ACC112 (cell line): ENCODE measurements at regions not wholly inside any gene's neighbourhood (a gene's known extent, or its start where the extent isn't known, plus 50 kb on each side); places are given as distances from the start of the nearest gene placed in this dataset.

Source experiments
- H2AFZ ChIP-seq: fragments of 200-600 bp; sonication (generic); one replicate; pipeline ENCODE4 v1.6.0; 2017; ENCODE audit warnings: antibody characterized with exemption, low read length; ENCODE audit not compliant: unreplicated experiment
- H3K27ac ChIP-seq: fragments of 200-600 bp; sonication (generic); 2 replicates; pipeline ENCODE4 v1.5.1; 2014; ENCODE audit warnings: low read depth, mild to moderate bottlenecking, antibody characterized with exemption, low read length, moderate library complexity
- H3K27me3 ChIP-seq: fragments of 200-600 bp; sonication (generic); 2 replicates; pipeline ENCODE4 v1.6.1; 2014; ENCODE audit warnings: mild to moderate bottlenecking, antibody characterized with exemption, low read length, moderate library complexity, mixed read lengths; ENCODE audit not compliant: insufficient read depth
- H3K36me3 ChIP-seq: fragments of 200-600 bp; sonication (generic); 2 replicates; pipeline ENCODE4 v1.6.1; 2016; ENCODE audit warnings: mild to moderate bottlenecking, antibody characterized with exemption, low read length, moderate library complexity, mixed read lengths; ENCODE audit not compliant: insufficient read depth
- H3K4me1 ChIP-seq: fragments of 200-600 bp; sonication (generic); one replicate; pipeline ENCODE4 v1.6.1; 2016; ENCODE audit warnings: low read length, mixed read lengths; ENCODE audit not compliant: insufficient read depth, unreplicated experiment, control insufficient read depth
- H3K4me3 ChIP-seq: fragments of 200-600 bp; sonication (generic); 2 replicates; pipeline ENCODE4 v1.5.1; 2014; ENCODE audit warnings: mild to moderate bottlenecking, low read depth, low read length
- H3K79me2 ChIP-seq: fragments of 200-600 bp; sonication (generic); one replicate; pipeline ENCODE4 v1.6.0; 2016; ENCODE audit warnings: low read length; ENCODE audit not compliant: control insufficient read depth, unreplicated experiment, insufficient read depth

DNA sequence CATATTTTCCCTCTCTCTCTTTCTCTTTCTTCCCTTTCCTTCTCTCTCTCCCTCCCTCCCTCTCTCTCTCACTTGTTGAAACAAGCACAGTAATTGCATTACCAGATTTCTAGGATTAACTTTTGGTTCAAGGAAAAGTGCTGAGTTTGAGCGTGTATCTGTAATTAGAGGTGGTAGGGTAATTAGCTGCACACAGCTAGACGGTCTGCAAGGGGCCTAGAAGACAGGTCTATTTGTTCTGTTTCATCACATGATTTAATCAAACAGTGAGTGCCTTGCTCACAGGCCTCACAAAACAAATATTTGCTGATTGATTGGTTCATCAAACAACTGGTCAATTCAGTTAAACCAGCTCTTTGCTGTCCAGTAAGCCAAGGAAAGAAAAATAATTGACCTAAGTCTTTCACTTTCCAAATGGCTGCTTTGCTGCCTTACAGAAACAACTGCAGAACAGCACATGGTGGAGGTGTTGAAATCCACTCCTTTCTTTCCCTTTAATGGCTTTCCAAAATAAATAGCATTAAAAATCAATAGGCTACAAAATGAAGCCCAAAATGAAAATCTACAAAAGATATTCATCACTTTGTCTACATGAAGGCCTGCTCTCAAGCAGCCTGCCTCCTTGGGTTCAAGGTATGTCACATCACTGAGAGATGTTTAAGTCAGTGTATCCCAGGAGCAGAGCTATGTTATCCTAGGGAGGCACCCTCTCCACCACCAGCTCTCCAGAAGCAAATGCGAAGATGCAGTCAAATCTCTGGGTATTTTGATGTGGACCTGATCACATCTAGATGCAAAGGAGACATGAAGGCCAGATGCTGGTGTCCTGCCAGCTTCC lies 264.4 kb upstream of the SIX2 start:
- no peak overlapping the region for H2AFZ ChIP-seq
- peaks cover 44% of the 10 kb centered on the region for H3K4me1 ChIP-seq
- no peak overlapping the region for H3K4me3 ChIP-seq
- H3K79me2 ChIP-seq: no peaks in the 10 kb centered on the region
- H3K36me3 ChIP-seq: no peaks in the 10 kb centered on the region
- no peaks in the 10 kb centered on the region for H3K27me3 ChIP-seq
- no peak overlapping the region for H3K27ac ChIP-seq

DNA sequence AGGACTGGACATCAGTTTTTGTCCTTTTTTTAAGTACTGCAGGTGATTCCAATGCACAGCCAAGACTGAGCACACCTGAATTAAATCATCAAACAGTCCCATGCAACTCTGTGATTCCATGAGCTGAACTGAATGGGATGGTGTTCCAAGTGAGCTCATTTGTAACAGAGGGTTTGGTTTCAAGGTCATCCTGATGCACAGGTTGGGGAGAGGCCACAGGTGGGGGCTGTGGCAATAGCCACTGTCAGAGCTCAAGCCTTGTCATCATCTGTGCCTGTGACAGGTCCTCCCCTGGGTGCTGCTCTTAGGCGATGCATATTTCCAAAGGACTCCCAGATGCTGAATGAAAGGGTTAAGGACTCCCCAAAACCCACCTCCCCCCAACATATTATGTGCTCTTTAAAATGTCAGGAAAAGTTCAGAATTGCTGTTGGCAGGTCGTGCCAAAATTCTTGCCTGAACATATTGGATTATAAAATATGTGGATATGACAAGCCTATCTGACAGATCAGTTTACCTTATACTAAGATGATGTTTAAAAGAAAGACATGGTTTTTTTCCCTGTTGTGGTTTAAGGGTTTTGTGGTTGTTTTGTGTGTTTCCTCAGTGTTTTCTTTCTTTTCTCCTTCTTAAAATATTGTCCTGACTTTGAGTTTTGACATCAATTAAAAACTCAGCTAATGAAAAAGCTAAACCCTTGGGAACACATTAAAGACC lies 263.5 kb upstream of the SIX2 start:
- Histone ChIP-seq H3K27me3 (no peaks in the 10 kb centered on the region), H3K36me3 (no peaks in the 10 kb centered on the region), H3K4me3 (no peak overlapping the region), H3K27ac (no peak overlapping the region), H3K79me2 (no peaks in the 10 kb centered on the region), H2AFZ (no peak overlapping the region), H3K4me1 (peaks cover 35% of the 10 kb centered on the region)

DNA sequence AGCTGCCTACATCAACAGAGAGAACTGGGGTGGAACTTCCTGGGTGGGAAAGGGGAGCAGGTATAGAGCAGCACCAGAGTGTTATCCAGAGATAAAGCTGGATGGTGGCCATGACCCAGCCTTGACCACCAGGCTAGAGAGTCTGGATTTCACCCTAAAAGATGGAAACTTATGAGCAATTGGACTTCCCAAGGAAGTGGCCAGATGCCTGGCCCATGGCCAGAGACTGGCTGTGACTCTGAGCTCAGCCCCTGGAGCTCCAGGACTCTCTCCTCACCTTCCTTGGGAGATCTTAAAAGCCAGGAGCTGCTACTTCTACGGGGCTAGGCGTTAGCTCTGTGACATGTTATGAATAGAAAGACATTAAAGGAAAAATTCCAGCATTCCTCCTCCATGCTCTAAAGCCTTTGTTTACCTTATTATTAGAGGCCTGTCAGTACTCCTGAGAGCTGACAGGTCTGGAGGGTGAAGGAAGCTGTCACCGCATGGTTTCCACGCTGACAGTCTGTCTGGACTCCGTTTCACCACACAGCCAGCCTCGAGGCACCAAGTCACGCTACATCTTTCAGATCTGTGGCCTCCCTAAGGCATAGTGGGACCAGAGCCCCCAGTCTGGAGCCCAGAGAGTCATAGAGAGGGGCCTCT lies 260.0 kb upstream of the SIX2 start:
- H3K27ac ChIP-seq: no peak overlapping the region
- H3K4me3 ChIP-seq: no peak overlapping the region
- H2AFZ ChIP-seq: no peak overlapping the region
- H3K36me3 ChIP-seq: no peaks in the 10 kb centered on the region
- no peaks in the 10 kb centered on the region for H3K27me3 ChIP-seq
- peaks cover 16% of the 10 kb centered on the region for H3K4me1 ChIP-seq
- H3K79me2 ChIP-seq: no peaks in the 10 kb centered on the region

DNA sequence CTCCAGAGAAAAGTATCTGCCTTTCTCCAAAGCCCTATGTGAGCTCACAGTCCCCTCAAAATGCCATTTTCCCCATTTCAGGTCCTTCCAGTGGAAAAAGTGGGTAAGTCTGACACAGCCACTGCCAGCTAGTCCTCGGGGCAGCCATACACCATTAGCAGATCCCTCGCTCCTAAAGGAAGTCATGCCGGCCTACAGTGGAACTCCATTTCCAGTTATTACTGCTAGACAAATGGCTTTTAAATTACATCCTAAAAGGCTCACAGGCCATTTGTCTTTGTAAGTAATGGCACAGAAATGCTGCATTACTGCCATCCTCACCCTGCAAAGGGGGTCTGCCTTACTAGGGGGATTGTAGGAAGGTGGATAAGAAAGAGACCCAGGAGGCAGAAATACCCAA lies 259.4 kb upstream of the SIX2 start:
- no peak overlapping the region for H2AFZ ChIP-seq
- H3K4me3 ChIP-seq: no peak overlapping the region
- peaks cover 17% of the 10 kb centered on the region for H3K4me1 ChIP-seq
- H3K36me3 ChIP-seq: no peaks in the 10 kb centered on the region
- no peaks in the 10 kb centered on the region for H3K79me2 ChIP-seq
- H3K27ac ChIP-seq: no peak overlapping the region
- no peaks in the 10 kb centered on the region for H3K27me3 ChIP-seq

DNA sequence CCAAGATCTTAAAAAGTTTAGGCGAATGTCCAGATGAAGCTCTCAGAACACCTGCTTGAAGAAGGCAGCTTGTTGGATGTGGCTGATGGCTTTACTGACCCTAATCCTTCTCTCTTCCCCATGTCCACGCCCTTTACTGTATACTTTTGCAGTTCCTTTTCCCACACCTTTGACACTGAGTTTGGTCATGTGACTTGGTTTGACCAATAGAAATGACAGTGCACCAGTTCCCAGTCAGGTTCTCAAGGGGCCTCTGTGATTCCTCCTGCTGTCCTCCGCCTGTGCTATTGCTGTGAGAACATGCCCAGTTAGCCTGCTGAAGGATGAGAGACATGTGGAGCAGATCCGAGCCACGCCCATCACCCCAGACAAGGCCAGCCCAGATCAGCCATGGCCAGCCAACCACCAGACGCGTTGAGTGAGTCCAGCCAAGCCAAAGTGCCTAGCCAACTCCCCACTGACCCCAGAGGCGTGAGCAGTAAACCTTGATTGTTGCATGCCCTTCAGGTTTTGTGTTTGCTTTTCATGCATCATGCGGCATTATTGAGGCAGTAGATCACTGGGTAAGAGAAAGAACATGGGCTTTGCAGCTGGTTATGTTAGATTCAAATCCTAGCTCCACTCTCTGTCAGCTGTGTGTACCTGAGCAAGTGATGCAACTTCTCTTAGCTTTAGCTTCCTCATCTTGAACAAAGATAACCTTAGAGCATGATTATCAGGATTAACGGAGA lies 258.0 kb upstream of the SIX2 start:
- no peaks in the 10 kb centered on the region for H3K27me3 ChIP-seq
- no peaks in the 10 kb centered on the region for H3K36me3 ChIP-seq
- no peaks in the 10 kb centered on the region for H3K79me2 ChIP-seq
- no peak overlapping the region for H2AFZ ChIP-seq
- no peak overlapping the region for H3K27ac ChIP-seq
- peaks cover 17% of the 10 kb centered on the region for H3K4me1 ChIP-seq
- H3K4me3 ChIP-seq: no peak overlapping the region

DNA sequence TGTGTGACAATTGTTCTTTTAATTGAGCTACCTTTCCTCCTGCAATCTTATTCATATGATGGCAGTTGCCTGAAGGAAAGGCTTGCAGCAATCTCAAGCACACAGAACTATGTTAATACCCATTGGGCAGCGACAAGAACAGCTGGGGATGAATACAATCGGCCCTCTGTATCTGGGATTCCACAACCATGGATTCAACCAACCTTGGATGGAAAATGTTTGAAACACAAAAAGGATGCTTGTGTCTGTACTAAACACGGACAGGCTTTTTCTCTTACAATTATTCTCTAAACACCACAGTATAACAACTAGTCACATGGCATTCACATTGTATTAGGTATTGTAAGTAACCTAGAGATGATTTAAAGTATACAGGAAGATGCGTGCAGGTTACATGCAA lies 256.1 kb upstream of the SIX2 start:
- Histone ChIP-seq H3K4me1 (peaks cover 17% of the 10 kb centered on the region), H3K79me2 (no peaks in the 10 kb centered on the region), H3K27ac (peak overlapping the region; percentile 43; the same call in 1 of the 2 replicates), H2AFZ (no peak overlapping the region), H3K36me3 (no peaks in the 10 kb centered on the region), H3K27me3 (no peaks in the 10 kb centered on the region), H3K4me3 (no peak overlapping the region)

DNA sequence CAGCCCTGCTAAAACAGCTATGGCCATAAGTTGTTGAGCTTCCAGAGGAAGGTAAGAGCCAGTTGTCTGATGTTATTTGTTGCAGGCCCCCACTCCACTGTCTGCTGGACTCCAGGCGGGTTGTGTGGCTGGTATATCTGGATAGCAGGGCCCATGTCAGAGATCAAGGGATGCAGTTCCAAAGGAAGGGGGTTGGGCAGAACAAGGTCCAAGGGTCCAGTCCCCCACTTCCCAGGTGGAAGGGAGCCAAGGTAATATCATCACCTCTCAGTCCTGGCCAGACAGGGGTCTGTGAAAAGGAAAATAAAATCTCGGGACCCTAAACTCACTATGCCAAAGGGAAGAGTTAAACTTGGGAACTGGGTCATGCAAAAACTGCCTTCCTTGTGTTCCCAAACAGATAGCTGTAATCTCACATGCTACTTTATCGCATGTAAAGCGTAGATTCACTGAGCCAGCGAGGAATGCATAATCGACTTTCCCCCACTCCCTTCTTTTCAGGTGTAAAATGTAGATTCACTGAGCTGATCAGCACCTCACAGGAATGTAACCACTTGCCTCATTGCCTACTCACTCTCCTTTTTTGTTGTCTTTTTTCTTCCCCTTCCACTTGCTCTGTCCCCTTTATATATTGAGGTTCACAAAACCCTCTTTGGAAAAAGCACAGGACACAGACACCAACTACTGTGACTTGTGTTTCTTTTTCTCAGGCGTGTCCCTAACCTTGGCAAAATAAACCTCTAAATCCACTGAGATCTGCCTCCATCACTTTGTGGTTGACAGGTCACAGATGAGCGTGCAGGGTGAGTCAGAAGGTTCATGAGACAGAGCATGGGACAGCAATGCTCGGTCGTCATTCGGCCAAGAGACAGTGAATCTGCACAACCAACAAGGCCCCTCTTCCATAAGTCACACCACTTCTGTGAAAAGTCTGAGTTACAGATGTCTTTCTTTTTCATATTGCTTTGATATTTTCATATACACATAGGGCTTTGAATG lies 255.3 kb upstream of the SIX2 start:
- H3K27me3 ChIP-seq: no peaks in the 10 kb centered on the region
- H3K36me3 ChIP-seq: no peaks in the 10 kb centered on the region
- peaks cover 17% of the 10 kb centered on the region for H3K4me1 ChIP-seq
- H3K27ac ChIP-seq: peak overlapping the region; percentile 54; the same call in 1 of the 2 replicates
- no peak overlapping the region; the same call in 1 of the 2 replicates for H3K4me3 ChIP-seq
- no peaks in the 10 kb centered on the region for H3K79me2 ChIP-seq
- H2AFZ ChIP-seq: no peak overlapping the region

DNA sequence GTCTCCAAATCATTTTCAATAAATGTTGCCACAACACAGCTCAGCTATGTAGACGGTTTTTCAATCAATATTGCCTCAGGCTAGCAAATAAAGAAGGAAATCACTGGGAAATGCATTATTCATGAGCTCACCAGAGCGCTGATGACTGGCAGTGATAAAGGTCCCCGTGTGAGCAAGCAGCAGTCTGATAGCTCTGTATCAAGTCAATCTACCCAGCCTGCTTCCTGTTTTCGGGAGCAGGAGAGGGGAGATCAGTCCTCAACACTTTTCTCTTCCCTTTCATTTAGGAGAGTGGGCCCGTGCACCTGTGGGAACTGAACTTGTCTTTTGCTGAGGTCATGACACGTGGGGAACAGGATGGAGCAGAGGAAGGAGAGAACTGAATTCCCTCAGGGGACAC lies 253.9 kb upstream of the SIX2 start:
- Histone ChIP-seq H2AFZ (no peak overlapping the region), H3K36me3 (no peaks in the 10 kb centered on the region), H3K4me1 (peaks cover 11% of the 10 kb centered on the region)

DNA sequence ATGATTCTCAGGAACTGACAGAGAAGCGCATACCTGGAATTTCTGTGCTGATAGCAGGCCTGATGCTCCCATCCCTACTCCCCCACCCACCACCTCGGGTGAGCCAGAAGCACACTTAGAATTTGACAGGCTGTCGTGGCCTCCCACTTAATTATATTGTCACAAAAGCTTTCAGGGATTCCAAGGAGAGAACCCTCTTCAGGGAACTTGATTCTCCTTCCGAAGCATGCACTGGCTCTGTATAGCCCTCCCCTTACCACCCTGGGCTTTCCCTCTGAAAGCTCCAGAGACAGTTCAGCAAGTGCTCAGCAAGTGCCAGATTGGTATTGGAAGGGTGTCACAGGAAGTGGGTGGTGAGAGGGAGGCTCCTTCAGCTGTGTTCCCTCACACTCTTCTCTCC lies 252.5 kb upstream of the SIX2 start:
- peaks cover 11% of the 10 kb centered on the region for H3K4me1 ChIP-seq
- H3K4me3 ChIP-seq: no peak overlapping the region
- H3K36me3 ChIP-seq: no peaks in the 10 kb centered on the region
- no peaks in the 10 kb centered on the region for H3K79me2 ChIP-seq
- no peak overlapping the region for H3K27ac ChIP-seq
- H2AFZ ChIP-seq: no peak overlapping the region
- no peaks in the 10 kb centered on the region for H3K27me3 ChIP-seq

More for the DNA sequence above, 253.9 kb upstream of the SIX2 start:
- H3K79me2 ChIP-seq: no peaks in the 10 kb centered on the region
- H3K27me3 ChIP-seq: no peaks in the 10 kb centered on the region
- no peak overlapping the region for H3K4me3 ChIP-seq
- H3K27ac ChIP-seq: no peak overlapping the region
